CD4-positive, alpha-beta T cell (primary cell): ENCODE measurements at regions not wholly inside any gene's neighbourhood (a gene's known extent, or its start where the extent isn't known, plus 50 kb on each side); places are given as distances from the start of the nearest gene placed in this dataset.

Source experiments
- ATAC-seq: fragments of 200-7000 bp; cut with Tn5 transposase; one replicate; pipeline ENCODE4 v1.10.0; 2022; ENCODE audit warnings: mild to moderate bottlenecking; ENCODE audit not compliant: poor library complexity
- CTCF ChIA-PET: fragments of 350-600 bp; sonication (Branson Sonifier 250); formaldehyde crosslinking; loops from one replicate; lab custom pipeline; 2021; ENCODE audit warnings: antibody characterized with exemption, inconsistent platforms; lab: Charles Lee
- POLR2A ChIA-PET: fragments of 350-600 bp; sonication (Branson Sonifier 250); formaldehyde crosslinking; loops from one replicate; lab custom pipeline; 2021; ENCODE audit warnings: antibody characterized with exemption, inconsistent platforms; lab: Charles Lee
- DNase-seq, 14 experiments: peaks; one replicate each; pipeline ENCODE4 v3.0.0-alpha.2; 2013 to 2020; ENCODE audit warnings: mixed read lengths in 2 of 14
- H3K27ac ChIP-seq, 2 donors: one replicate each; pipeline versions ENCODE4 v1.5.1 to v1.7.0; 2013; ENCODE audit warnings: low read length in 2 of 2, low read depth in 1 of 2, mild to moderate bottlenecking in 1 of 2
- H3K27me3 ChIP-seq, 2 experiments: 1 replicate in 1 of 2; 2 replicates in 1 of 2; pipeline versions ENCODE4 v1.6.1 to v1.7.0; 2013; ENCODE audit warnings: low read length in 2 of 2, control low read depth in 1 of 2, mild to moderate bottlenecking in 1 of 2, moderate library complexity in 1 of 2; ENCODE audit not compliant: insufficient read depth in 2 of 2, control insufficient read depth in 1 of 2
- H3K36me3 ChIP-seq: one replicate; pipeline ENCODE4 v1.6.1; 2013; ENCODE audit warnings: low read length, control low read depth; ENCODE audit not compliant: insufficient read depth
- H3K4me1 ChIP-seq: one replicate; pipeline ENCODE4 v1.6.1; 2013; ENCODE audit warnings: low read length, control low read depth; ENCODE audit not compliant: insufficient read depth
- H3K4me3 ChIP-seq: one replicate; pipeline ENCODE4 v1.5.1; 2013; ENCODE audit warnings: mild to moderate bottlenecking, low read length, moderate library complexity
- H3K9me3 ChIP-seq, 2 experiments: 1 replicate in 1 of 2; 2 replicates in 1 of 2; pipeline versions ENCODE4 v1.6.1 to v1.7.0; 2013; ENCODE audit warnings: low read length in 2 of 2, mild to moderate bottlenecking in 2 of 2, control low read depth in 1 of 2, moderate library complexity in 1 of 2; ENCODE audit not compliant: control insufficient read depth in 1 of 2, insufficient read depth in 1 of 2
- H3K27ac Mint-ChIP-seq: one replicate; pipeline ENCODE4 v1.8.0; 2020; ENCODE audit warnings: mixed read lengths
- H3K27me3 Mint-ChIP-seq: one replicate; pipeline ENCODE4 v1.8.0; 2021; ENCODE audit warnings: mixed read lengths
- H3K36me3 Mint-ChIP-seq: one replicate; pipeline ENCODE4 v1.8.0; 2021; ENCODE audit warnings: low read depth, mixed read lengths
- H3K4me1 Mint-ChIP-seq: one replicate; pipeline ENCODE4 v1.8.0; 2021; ENCODE audit warnings: low read depth, mixed read lengths
- H3K4me3 Mint-ChIP-seq: one replicate; pipeline ENCODE4 v1.8.0; 2020; ENCODE audit warnings: mild to moderate bottlenecking, mixed read lengths
- H3K9me3 Mint-ChIP-seq: one replicate; pipeline ENCODE4 v1.8.0; 2020; ENCODE audit warnings: mixed read lengths
- intact Hi-C, 2 experiments: fragments of 100-400 bp; cut with DNase I in 1 of 2; cut with micrococcal nuclease in 1 of 2; formaldehyde crosslinking; loops; one replicate each; pipeline versions ENCODE4 v1.15.1 to v1.9.0; 2023 to 2025; cut with DNase I, micrococcal nuclease
- TF ChIP-seq, protein P1 (sequence below): fragments of 200-600 bp; IDR thresholded peaks from one replicate; pipeline ENCODE4 v1.8.0; 2022; ENCODE audit warnings: antibody characterized with exemption, mild to moderate bottlenecking

DNA sequence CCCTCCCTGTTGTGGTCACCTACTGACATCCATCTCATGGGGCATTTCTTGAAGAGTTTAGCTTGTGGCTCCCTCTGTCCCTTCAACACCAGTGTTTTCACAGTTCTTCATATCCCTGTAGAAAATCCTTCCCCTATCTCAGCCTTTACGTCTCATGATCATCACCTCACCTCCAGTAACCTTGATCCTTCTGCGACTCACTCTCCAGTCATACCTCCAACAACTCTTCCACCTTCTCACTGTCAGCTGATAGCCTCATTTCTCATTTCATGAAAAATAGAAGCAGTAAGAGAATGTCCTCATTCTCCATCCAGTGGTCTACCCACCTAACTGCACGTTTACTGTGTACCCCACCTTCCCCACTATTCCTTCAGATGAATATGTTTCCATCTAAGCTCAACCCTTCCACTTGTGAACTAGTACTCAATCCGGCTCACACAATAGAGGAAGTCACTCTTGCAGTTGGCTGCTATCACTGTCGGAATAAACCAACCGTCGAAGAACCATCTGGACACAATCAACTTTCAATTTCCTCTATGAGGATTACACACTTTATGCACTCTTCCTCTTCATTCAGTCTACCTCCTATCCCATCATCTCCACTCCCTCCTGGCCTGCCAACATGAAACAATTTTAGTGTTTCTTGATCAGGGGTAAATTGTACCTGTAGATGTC lies 256.0 kb downstream of the AHR start:
- Histone ChIP-seq H3K27me3 (no peaks in the 10 kb centered on the region), H3K27ac (no peak overlapping the region), H3K36me3 (no peaks in the 10 kb centered on the region), H3K4me1 (no peaks in the 10 kb centered on the region), H3K4me3 (no peak overlapping the region), H3K9me3 (no peaks in the 10 kb centered on the region)
- Mint-ChIP-seq H3K4me3 (no peak overlapping the region), H3K4me1 (no peaks in the 10 kb centered on the region), H3K27ac (no peak overlapping the region), H3K36me3 (no peaks in the 10 kb centered on the region), H3K27me3 (no peaks in the 10 kb centered on the region), H3K9me3 (no peaks in the 10 kb centered on the region)
- TF ChIP-seq, protein P1, sequence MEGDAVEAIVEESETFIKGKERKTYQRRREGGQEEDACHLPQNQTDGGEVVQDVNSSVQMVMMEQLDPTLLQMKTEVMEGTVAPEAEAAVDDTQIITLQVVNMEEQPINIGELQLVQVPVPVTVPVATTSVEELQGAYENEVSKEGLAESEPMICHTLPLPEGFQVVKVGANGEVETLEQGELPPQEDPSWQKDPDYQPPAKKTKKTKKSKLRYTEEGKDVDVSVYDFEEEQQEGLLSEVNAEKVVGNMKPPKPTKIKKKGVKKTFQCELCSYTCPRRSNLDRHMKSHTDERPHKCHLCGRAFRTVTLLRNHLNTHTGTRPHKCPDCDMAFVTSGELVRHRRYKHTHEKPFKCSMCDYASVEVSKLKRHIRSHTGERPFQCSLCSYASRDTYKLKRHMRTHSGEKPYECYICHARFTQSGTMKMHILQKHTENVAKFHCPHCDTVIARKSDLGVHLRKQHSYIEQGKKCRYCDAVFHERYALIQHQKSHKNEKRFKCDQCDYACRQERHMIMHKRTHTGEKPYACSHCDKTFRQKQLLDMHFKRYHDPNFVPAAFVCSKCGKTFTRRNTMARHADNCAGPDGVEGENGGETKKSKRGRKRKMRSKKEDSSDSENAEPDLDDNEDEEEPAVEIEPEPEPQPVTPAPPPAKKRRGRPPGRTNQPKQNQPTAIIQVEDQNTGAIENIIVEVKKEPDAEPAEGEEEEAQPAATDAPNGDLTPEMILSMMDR = no peak
- intact Hi-C loops = no loop called here
- ChIA-PET CTCF (no interaction called here), POLR2A (no interaction called here)
- no peak for ATAC-seq
- no peak for DNase-seq

DNA sequence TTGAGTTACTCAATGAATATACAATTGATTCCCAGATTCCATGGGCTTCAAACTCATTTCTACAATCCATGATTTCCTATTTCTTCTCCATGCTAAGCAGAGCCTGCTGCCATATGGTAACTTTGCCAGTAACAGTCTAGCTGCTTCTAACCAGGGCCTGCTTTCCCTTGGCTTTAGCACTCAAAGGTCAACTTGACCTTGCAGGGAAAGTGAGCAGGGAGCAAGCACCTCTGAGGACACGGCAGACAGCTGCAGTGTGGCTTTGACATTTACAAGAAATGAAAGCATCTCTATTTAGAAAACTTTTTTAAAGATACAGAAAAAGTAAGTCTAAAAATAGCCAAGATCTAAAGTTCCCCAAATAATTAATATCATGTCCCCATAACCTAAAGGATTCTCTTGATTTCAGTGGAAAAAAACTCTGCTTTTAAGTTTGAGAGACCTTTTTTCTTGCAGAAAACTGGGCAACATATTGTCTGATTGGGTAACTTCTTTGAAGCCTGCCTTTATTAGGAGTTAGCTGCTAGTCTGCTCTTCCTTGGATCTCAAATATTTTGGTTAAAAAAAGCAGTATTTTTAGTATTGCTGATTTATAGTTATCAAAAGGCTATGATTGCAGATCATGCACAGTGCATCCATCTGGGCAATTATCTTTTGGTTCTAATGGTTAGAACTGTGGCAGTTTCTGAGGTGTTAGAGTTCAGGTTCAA lies 257.9 kb downstream of the AHR start:
- H3K36me3 ChIP-seq = no peaks in the 10 kb centered on the region
- no peak overlapping the region for H3K4me3 ChIP-seq
- intact Hi-C loops = no loop called here
- TF ChIP-seq, protein P1 = no peak
- Mint-ChIP-seq H3K36me3 (no peaks in the 10 kb centered on the region), H3K4me3 (no peak overlapping the region), H3K4me1 (no peaks in the 10 kb centered on the region), H3K27ac (no peak overlapping the region), H3K9me3 (no peaks in the 10 kb centered on the region), H3K27me3 (no peaks in the 10 kb centered on the region)
- no peak for ATAC-seq
- H3K27ac ChIP-seq = no peak overlapping the region
- ChIA-PET POLR2A (no interaction called here), CTCF (no interaction called here)
- no peaks in the 10 kb centered on the region for H3K4me1 ChIP-seq
- H3K9me3 ChIP-seq = no peaks in the 10 kb centered on the region
- DNase-seq = no peak
- H3K27me3 ChIP-seq = no peaks in the 10 kb centered on the region

DNA sequence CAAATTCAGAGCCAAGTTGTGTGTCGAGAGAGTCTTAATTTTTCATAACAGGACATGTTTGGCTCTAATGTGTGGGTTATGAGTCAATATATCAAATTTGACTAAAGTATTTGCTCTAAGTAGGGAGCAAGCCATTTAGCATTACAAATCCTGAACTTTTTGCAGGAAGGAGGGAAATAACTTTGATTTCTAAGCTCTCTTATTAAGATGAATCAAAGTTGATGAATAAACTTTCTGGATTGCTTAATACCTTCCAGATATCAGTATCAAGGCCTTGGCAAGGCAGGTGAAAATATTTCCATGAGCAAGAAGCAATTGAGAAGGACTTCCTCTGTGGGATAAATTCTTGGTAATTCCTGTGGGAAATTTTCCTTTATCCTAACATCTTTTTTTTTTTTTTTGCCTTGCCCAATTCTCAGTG lies 258.8 kb downstream of the AHR start:
- Histone ChIP-seq H3K36me3 (no peaks in the 10 kb centered on the region), H3K4me1 (no peaks in the 10 kb centered on the region), H3K27me3 (no peaks in the 10 kb centered on the region), H3K27ac (no peak overlapping the region), H3K4me3 (no peak overlapping the region), H3K9me3 (no peaks in the 10 kb centered on the region)
- Mint-ChIP-seq H3K4me1 (no peaks in the 10 kb centered on the region), H3K4me3 (no peak overlapping the region), H3K36me3 (no peaks in the 10 kb centered on the region), H3K27ac (no peak overlapping the region), H3K27me3 (no peaks in the 10 kb centered on the region), H3K9me3 (no peaks in the 10 kb centered on the region)
- TF ChIP-seq, protein P1 = no peak
- POLR2A ChIA-PET = no interaction called here
- ATAC-seq (no peak), DNase-seq (no peak)
- CTCF ChIA-PET = no interaction called here
- intact Hi-C loops = no loop called here
